22Rv1 (cell line): ENCODE measurements at regions not wholly inside any gene's neighbourhood (a gene's known extent, or its start where the extent isn't known, plus 50 kb on each side); places are given as distances from the start of the nearest gene placed in this dataset.

Experiments used
- H3K27ac ChIP-seq: fragments of 450-650 bp; 2 replicates; pipeline ENCODE4 v1.5.1; 2017
- ZFX ChIP-seq: fragments of 450-650 bp; IDR thresholded peaks from 2 replicates; pipeline ENCODE4 v1.6.1; 2017; ENCODE audit warnings: antibody characterized with exemption, borderline replicate concordance
- TF ChIP-seq, protein P1 (sequence below): fragments of 450-650 bp; IDR thresholded peaks from 2 replicates; pipeline ENCODE4 v1.5.1; 2017; ENCODE audit warnings: mild to moderate bottlenecking

DNA sequence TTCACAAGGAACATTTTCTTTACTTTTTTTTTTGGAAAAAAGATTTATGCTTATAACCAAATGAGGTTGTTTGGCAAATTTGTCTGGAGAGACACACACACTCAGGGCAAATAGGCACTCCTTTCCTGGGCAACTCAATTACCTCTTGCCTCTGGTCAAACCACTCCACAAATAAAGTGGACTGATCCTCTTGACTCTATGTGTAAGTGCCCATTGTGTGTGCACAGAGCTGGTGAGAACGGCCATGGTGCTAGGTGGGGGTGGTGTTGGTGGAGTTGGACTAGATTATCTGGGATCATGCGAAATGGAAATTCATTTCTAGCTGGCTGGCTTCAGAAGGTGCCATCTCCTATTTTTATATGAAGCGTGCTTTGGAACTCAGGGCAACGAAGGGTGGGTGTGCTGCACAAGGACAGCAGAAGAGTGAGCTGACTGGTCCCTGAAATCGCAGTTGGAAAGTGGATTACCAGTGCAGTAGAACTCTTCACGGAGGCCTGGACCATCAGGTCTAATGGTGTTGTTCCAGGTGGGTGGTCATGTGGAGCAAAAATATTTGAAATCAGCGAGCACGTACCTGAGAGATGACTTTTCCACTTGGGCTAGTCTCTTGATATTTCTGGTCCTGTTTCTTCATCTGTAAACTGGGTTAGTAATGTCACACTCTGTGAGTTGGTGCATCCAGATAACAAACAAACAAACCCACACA lies 149.9 kb downstream of the RPIA start:
- no peak overlapping the region for H3K27ac ChIP-seq
- TF ChIP-seq, protein P1, sequence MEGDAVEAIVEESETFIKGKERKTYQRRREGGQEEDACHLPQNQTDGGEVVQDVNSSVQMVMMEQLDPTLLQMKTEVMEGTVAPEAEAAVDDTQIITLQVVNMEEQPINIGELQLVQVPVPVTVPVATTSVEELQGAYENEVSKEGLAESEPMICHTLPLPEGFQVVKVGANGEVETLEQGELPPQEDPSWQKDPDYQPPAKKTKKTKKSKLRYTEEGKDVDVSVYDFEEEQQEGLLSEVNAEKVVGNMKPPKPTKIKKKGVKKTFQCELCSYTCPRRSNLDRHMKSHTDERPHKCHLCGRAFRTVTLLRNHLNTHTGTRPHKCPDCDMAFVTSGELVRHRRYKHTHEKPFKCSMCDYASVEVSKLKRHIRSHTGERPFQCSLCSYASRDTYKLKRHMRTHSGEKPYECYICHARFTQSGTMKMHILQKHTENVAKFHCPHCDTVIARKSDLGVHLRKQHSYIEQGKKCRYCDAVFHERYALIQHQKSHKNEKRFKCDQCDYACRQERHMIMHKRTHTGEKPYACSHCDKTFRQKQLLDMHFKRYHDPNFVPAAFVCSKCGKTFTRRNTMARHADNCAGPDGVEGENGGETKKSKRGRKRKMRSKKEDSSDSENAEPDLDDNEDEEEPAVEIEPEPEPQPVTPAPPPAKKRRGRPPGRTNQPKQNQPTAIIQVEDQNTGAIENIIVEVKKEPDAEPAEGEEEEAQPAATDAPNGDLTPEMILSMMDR, result no peak
- no peak for TF ChIP-seq ZFX

DNA sequence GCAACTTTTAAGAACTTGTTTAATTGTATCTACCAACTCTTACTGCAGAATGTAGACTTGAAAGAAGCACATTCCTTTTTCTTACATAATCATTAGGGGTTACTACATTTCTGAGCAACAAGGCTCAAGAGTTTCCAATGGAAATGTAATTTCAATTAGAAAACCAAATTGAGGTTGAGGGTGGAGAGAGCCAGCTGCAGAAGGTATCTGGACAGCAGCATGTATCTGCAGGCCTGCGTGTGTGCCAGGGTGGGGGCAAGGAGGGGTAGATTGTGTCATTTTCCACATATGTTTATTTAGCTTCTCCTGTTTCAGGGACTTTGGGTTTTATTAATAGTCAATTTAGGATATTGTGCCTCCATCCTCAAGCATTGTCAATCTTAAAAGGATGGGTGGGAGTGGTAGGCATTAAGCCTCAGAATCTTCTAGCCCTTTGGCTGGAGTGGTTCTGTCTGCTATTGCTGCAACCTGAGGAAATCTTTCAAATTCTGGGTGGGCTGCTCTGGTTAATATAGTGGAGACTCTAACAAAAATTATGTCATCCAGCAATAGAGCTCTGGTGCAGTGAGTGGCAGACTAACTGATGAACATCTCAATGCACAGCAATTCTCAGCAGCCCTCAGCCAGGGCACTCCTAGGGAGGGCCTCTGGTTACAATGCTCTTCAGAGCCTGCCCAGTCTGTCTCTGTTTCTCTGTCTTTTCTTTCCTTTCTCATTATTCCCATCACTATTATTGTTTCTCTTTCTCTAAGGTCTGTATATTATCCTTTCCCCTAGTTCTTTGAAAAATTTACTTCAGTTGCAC lies 151.4 kb downstream of the RPIA start:
- TF ChIP-seq, protein P1, result no peak
- no peak for TF ChIP-seq ZFX
- H3K27ac ChIP-seq, result no peak overlapping the region

DNA sequence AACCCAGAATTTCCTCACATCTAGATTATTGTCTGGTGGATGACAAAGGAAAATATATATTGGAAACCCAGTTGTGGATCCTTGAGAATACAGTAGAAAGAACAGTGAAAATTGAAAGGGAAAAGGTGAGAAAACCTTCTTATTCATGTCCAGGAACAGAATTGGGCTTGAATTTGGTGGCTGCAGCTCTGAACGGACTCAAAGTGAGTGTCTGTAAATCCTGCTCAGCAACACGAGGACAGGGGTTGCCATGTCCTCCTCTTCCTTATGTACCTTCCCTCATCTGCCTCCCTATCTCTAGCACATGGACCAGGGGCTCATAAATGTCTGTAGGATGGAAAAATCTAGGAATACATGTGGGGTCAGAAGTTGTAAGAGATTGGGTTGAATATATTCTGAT lies 152.2 kb downstream of the RPIA start:
- H3K27ac ChIP-seq, result no peak overlapping the region
- no peak for TF ChIP-seq ZFX
- TF ChIP-seq, protein P1, result no peak

DNA sequence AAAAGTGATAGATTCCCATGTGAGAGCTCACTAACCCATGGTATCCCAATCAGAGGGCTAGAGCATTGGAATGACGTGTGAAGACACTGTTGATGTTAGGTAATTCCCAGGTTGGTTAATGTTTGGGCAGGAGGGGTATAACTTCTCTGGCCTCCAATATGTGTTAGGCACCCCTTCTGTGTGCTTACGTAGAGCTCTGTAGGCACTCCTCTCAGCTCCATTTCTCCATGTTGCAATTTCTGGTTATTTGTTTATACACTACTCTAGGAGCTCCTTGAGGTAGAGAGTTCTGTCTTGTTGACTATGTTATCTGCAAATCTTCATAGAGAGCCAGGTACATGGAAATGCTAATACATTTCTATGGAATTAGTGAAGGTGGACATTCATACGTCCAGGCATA lies 153.5 kb downstream of the RPIA start:
- no peak for TF ChIP-seq ZFX
- TF ChIP-seq, protein P1, result no peak
- no peak overlapping the region for H3K27ac ChIP-seq

DNA sequence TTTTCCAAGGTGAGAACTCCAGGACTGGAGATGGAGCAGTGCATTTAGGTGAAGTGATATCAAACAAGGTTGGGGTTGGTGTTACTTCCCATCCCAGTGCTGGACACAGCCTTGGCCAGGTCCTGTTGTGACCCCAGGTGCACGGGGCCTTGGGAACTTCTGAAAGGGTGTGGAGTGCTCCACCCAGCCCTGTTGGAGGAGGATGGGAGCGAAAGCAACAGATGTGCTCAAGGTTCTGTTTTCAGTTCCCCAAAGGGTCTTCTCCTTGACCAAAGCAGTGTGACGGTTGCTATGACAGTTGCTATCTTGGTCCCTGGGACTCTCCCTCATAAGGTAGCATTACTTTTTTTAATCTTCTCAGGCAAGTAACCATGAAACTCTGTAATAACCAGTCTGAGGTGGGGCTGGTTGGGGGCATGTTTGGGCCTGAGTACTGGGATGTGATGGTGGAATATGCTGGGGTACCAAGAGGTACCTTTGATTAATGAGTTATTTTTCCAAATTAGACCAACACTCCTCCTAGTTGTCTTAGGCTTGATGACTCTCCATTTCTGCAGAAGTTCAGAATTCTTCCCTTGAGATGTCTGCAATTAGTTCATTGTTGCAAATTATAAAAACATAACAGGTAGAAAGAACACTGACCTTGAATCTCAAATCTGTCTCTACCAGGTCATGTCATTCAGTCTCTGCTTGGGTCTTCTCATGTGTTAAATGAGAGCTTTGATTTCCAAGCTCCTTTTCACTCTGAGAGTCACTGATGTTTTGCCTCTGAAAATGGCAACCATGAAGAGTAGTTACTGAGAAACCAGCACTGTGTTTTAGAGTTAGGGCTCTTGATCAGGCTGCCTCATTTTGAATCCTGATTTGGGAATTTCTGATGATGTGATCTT lies 154.5 kb downstream of the RPIA start:
- TF ChIP-seq ZFX, result no peak
- TF ChIP-seq, protein P1, result no peak
- no peak overlapping the region for H3K27ac ChIP-seq

DNA sequence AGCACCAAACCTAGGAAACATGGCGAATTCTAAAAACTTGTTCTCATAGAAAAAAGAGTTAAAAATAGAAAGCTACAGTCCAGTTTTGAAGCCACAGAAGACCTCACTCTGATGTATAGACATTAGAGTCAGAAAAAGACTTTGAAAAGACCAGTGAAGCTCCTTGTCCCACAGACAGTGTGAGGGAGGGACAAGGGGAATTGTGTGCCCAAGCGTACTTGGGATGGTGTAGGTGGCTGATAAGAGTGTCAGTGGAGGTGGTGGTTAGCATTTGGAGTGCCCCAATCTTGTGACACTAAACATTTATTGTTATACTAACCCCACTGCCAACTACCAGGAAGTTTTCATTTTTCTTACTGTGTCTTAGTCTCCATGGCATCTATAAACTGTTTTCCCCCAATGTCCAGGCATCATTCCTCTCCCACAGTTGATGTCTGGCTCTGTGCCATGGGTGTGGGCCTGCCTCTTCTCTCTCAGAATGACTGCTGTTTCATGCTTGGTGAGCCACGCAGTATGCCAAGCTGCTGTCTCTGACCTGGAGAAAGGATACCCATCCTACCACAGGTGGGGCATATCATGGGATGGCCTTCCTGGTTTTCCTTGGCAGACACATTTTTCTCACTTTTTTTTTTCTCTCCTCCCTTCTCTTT lies 161.4 kb downstream of the RPIA start:
- no peak for TF ChIP-seq ZFX
- TF ChIP-seq, protein P1, result no peak
- H3K27ac ChIP-seq, result no peak overlapping the region
